ENCODE measurements at regions not wholly inside any gene's neighbourhood (a gene's known extent, or its start where the extent isn't known, plus 50 kb on each side); places are given as distances from the start of the nearest gene placed in this dataset.
"Not testable (repeated sequence)": the region's sequence is repeated elsewhere in the genome, so short reads cannot be mapped to it uniquely, and the experiment has no call there.

GRCh38 chr6:100099189-100100074, 105.4 kb upstream of the MCHR2 start:
- no peak for DNase-seq (ENCODE audit: low read depth, low spot score)

- no peak for DNase-seq (ENCODE audit: low read depth, low spot score)
Measured at GRCh38 chr6:100096936-100097335, 102.9 kb upstream of the MCHR2 start.

- no peak for DNase-seq (ENCODE audit: low read depth, low spot score)
Measured at GRCh38 chr6:100096341-100096740, 102.3 kb upstream of the MCHR2 start.

- DNase-seq (ENCODE audit: low read depth, low spot score): no peak
Measured at GRCh38 chr6:100093405-100093804, 99.4 kb upstream of the MCHR2 start.

GRCh38 chr6:100088009-100088408, 94.0 kb upstream of the MCHR2 start:
- DNase-seq (ENCODE audit: low read depth, low spot score): no peak

GRCh38 chr6:100084991-100085364, 91.0 kb upstream of the MCHR2 start:
- no peak for DNase-seq (ENCODE audit: low read depth, low spot score)

- no peak for DNase-seq (ENCODE audit: low read depth, low spot score)
Measured at GRCh38 chr6:100084316-100084990, 90.4 kb upstream of the MCHR2 start.

GRCh38 chr6:100078509-100078908, 84.5 kb upstream of the MCHR2 start:
- DNase-seq (ENCODE audit: low read depth, low spot score): no peak

GRCh38 chr6:100065348-100065747, 71.3 kb upstream of the MCHR2 start:
- no peak for DNase-seq (ENCODE audit: low read depth, low spot score)

- DNase-seq (ENCODE audit: low read depth, low spot score): no peak
Measured at GRCh38 chr6:100062621-100063020, 68.6 kb upstream of the MCHR2 start.

- no peak for DNase-seq (ENCODE audit: low read depth, low spot score)
Measured at GRCh38 chr6:100057941-100058340, 63.9 kb upstream of the MCHR2 start.

- no peak for DNase-seq (ENCODE audit: low read depth, low spot score)
Measured at GRCh38 chr6:100050550-100050949, 56.5 kb upstream of the MCHR2 start.

- not testable (repeated sequence) for DNase-seq (ENCODE audit: low read depth, low spot score)
Measured at GRCh38 chr6:100043961-100044360, 49.9 kb upstream of the MCHR2 start.

All from brain pericyte (primary cell).